Umbilical cord (tissue), 1 donor: ENCODE measurements at regions not wholly inside any gene's neighbourhood (a gene's known extent, or its start where the extent isn't known, plus 50 kb on each side); places are given as distances from the start of the nearest gene placed in this dataset.
"Not testable (repeated sequence)": the region's sequence is repeated elsewhere in the genome, so short reads cannot be mapped to it uniquely, and the experiment has no call there.

ENCODE experiments used
- DNase-seq: peaks from one replicate; pipeline ENCODE4 v3.0.0-alpha.2; 2015; ENCODE audit warnings: low spot score

DNA sequence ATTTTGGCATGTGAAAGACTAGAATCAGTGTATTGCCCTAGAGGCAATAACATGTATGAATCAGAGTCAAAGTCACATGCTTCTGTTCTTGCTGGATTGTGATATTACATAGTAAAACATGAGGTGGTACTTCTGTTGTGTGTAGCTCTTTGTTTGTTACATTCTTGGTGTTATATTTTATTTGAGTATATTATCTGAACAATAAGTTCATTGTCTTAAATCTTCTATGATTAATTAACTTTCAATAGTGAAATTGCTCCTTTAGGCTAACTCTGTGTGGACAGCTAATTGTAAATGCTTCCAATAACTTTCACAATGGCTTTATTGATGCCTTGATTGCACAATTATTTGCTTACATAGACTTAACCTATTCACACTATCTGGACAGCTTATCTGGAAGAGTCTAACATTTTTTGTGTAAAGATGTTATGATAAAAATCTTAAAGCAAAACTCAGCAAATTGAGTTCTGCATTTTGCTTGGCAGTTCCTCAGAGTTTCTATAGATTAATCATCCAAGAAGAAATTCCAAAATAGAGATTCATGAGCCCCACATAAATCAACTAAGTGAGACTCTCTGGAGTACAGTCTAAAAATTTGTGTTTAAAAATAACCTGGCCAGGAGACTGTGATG is 239.6 kb upstream of the TUSC1 start:
- DNase-seq = peak; percentile 28

DNA sequence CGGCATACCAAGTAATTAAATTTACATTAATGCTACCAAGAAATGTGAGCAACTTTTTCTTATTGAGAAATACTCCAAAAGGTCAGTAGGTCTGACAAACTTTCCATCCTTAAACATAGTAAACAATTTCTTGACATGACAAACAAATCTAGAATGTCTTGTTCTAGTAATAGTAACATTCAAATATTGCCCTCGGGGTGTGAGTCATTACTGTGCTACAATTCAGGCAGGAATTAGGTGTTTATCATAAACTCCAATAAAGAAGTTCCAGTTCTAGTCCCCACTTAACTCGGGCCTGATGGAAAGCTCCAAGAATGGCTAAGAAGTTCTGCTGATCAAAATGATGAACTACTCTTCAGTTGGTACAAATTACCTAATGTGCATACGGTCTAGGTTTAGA is 235.6 kb upstream of the TUSC1 start:
- DNase-seq = no peak

DNA sequence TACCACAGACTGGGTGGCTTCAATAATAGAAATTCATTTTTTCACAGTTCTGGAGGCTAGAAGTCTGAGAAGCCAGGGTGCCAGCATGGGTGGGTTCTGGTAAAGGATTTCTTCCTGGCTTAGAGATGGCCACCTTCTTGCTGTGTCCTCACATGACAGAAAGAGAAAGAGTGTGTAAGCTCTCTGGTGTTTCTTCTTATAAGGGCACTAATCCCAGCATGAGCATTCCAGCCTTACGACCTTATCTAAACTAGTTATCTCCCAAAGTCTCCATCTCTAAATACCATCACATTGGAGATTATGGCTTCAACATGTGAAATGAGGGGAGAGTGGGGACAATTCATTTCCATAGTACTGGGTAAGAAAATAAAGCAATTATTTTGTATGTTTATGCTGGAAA is 226.5 kb upstream of the TUSC1 start:
- no peak for DNase-seq

DNA sequence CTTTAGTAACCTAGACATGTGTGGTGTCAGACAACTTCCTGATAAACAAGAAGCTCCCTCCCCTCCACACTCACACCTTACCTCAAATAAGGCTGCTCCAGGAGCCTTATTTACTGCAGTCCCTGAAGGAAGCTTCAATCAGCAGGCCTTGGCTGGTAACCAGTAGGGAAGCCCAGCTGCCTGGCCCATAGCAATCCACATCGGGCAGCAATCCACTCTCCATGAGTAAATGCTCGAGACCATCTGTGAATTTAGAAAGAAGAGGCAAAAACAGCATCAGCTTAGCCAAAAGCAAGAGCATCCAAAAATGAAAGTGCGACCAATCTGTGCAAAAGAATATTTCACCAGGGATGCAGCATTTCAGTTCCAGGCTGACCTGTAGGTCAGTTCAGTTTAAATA is 213.3 kb upstream of the TUSC1 start:
- no peak for DNase-seq

DNA sequence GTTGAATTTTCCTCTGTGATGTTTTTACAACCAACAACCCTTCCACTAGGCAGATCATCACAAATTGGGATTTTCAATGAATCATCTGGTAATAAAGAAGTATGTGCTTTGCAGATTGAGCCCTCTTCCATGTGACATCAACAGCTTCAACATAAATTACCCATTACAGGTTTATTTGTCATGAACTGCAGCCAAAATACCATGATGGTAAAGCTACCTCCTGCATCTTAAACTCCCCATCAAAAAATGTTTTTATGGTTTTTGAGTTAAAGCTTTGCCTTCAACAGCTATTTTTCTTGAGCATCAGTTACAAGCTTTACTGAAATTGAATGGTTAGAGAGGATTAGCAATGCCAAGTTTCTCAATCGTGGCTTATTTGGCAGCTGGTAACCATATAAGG is 211.4 kb upstream of the TUSC1 start:
- peak; percentile 27 for DNase-seq

DNA sequence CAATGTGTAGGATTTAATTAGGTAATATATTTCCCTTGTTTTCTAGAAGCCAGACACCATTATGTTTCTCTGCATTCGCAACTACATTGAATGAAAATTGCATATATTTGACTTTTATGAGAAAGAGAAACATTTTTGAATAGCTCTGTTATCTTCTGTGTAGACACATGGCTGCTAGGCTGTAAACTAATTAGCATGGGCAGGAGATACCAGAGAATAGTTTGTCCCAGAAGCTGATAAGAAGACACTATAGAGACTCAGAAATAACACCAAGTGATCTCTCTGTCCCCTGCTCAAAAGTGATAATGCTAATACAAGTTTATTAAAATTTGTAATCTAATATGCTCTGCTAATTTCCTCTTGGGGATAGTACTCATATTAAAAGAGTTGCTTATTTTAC is 198.0 kb upstream of the TUSC1 start:
- no peak for DNase-seq

DNA sequence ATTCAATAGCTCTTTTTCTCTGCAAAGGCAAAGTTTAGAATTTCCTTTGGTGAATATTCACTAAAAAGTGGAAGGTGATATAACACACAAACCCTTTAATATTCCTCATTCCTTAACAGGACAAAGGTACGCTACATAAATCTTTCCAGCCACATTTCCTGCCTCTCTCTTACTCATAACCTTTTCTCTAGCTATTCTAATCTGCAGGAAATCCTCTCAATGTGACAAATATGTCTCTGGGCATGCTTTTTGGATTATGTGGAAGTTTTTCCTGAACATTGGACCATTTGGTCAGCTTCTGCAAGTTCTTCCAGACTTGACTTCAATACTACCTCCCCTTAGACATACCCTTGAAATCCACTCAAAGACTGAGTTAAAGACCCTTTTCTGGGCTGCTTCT is 186.3 kb upstream of the TUSC1 start:
- no peak for DNase-seq

DNA sequence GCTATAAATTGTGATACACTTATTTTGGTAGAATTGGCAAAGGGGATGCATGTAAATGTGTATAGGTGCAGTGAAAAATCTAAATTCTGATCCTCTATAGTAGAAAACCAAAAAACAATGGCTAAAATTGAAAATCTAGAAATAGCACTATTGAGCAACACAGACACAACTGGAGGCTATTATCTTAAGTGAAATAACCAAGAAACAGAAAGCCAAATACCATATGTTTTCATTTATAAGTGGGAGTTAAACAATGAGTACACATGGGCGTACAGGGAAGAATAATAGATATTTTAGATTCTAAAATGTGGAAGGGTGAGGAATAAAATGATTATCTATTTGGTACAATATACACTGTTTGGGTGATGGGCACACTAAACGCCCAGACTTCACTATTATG is 183.2 kb upstream of the TUSC1 start:
- DNase-seq = no peak

DNA sequence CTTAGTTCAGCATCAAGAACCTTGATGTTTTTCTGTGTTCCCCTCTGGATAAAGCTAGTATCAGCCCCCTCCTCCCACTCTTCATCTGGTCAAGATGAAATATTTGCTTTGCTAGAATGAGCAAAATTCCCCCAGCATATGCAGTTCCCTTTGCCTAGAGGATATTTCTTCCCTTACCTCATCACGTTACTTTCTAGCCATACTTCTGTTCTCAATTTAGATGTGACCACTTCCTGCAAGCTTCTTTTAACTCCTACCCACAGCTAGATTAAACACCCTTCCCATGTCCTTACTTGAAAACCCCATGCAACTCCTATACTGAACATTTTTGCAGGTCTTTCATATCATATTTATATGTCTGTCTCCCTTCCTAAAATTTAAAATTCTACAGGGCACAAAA is 178.9 kb upstream of the TUSC1 start:
- DNase-seq = no peak

DNA sequence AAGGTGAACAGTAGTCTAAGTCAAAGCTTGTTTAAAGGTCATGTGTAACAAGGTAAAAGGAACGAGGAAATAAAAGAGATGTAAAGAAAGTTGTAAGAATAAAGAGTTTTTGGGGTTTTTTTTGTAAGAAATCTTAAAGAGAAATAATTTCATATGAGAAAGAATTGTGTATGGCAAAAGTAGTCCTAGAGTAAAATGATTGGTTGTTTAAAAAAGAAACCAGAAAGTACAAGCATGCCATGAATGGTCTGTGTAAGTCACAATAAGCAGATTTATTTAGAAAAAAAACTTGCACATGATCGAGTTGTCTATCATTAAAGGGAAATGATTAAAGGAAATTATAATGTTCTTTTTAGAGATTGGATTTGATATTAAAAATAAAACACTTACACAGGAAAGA is 172.6 kb upstream of the TUSC1 start:
- DNase-seq = no peak

DNA sequence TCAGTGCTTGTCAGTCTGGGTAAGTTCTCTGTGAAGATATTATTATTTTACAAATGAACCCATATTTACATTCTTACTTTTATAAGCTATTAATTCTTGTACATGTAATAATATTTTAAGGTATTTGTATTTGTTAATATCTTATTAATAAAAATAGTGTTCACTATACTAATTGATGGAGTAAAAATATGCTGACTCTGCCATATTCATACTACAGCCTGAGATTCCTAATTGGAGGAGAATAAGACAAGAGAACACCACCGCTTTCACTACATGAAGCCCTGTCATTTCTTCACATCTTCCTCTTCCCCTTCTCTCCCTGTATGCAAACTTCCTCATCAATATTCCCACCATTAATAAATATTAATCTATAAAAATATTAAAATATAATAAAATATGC is 167.6 kb upstream of the TUSC1 start:
- DNase-seq = no peak

DNA sequence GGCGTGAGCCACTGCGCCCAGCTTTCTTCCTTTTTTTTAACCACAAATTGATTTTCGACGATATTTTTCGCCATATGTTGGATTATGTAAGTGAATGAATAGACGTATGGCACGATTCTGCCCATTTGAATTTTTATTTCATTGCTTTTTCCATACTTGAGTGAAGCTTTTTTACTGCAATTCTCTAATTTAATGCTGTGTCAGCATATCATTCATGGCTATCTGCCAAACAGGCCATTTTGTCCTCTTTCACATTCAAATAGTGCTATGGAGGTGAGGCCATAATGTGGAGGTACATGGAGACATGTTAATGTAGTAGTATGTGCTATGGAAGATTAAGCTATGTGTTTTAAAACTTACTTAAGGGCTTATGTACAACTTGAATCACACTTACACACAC is 152.1 kb upstream of the TUSC1 start:
- DNase-seq = no peak

DNA sequence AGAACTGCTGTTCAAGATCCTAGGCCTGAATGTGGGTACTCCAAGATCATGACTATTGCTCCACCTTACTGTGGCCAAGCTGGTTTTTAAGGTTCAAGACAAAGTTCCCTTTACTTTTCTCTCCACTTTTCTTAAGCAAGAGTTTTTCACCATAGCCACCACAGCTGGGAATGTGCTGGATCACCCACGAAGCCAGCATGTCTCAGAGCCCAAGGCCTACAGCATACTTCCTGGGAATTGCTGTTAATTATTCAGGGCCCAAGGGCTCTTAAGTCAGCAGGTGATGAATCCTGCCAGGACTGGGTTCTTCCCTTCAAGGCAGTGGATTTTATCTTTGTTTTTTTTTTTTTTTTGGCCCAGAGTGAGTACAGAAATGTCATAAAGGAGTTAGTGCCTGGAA is 149.4 kb upstream of the TUSC1 start:
- no peak for DNase-seq

DNA sequence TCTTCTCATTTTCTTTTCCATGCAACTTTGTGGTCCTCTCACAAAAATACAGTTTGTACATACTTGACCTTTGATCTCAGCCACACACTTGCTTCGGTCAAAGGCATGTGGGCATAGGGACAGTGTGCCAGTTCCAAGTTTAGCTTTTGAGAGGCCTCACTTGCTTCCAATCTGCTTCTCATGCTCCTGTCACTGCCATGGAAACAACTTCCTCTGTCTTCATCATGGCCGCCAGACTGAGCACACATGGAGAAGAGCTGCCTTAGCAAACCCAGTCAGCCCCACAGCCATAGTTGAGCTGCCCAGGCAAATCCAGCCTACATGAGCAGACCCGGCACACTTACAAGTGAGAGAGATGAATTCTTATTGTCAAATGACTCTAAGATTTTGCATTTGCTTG is 138.2 kb upstream of the TUSC1 start:
- DNase-seq = no peak

DNA sequence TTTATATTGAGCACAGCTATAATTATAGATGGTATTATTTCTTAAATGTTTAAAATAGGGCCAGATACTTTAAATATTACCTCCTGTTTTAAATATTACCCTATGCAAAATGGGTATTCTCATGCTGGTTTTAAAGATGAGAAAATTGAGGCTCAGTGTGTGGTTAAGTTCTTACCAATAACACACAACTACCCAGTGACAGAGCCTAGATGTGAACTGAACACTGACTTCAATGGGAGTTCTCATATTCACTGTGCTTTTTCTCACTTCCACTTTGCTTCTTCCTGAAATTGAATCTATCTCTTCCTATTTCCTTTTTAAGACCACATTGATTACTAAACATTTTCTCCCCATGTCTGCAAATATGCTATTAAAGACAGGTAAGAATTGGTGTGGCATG is 135.8 kb upstream of the TUSC1 start:
- DNase-seq = no peak

DNA sequence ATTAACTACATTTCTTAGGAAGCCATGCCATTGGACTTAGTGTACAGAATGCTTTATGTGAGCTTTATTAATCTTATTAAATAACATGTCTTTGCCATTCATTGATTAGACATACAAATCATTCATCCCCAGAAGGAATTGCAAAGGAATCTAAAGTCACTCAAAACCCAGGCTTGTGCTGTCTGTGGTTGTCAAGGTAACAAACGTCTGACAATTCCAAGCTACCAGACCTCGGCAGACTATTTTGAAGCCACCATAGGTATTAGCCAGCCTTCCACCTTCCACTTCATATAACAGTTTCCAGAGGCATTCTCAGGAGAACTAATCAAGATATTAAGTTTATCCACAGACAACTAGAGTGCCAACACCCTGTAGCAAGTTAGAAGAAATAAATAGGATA is 135.2 kb upstream of the TUSC1 start:
- DNase-seq = no peak

DNA sequence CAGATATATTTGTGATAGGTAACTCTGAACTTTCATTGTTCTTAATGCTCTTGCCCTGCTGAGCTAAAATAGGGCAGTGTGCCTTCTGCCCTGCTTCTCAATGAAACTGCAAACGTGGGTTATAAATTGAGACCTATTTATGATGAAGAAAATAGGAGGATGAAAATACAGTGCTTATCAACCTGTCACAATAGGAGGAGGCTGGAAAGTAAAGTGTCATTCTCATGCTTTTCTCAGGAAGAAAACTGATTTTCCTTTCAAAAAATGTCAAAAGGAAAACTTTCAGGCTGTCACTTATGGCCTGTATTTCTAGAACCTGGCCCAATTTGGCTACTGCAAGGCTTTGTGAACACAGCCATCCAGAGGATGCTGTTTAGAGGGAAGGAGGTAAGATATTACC is 130.3 kb upstream of the TUSC1 start:
- DNase-seq = no peak

DNA sequence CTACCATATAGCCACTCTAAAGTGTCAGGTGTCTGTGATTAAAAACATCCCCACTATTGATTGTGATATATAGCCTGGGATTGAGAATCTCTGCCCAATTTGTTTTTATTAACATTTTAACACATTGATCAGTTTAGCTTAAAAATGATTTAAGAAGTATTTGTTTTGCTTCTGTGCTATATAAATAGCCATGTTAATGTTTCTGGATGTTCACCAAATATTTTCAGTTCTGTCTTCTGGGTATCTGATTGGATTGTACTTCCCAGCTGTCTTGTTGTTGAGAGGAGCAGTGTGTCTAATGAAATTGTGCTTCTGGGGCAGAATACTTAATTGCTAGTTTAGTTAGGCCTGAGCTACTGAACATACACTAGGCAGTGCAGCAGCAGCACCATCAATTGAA is 126.6 kb upstream of the TUSC1 start:
- DNase-seq = no peak

DNA sequence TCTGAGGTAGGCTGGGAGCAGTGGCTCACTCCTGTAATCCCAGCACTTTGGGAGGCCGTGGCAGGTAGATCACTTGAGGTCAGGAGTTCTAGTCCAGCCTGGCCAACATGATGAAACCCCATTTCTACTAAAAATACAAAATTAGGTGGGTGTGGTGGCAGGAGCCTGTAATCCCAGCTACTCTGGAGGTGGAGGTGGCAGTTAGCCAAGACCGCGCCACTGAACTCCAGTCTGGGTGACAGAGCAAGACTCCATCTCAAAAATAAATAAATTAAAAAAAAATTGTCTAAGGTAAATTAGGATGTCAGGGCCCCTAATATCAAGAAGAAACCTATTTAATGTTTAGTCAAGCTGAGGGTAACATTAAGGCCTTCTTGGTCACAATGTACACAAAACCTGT is 123.7 kb upstream of the TUSC1 start:
- not testable (repeated sequence) for DNase-seq

DNA sequence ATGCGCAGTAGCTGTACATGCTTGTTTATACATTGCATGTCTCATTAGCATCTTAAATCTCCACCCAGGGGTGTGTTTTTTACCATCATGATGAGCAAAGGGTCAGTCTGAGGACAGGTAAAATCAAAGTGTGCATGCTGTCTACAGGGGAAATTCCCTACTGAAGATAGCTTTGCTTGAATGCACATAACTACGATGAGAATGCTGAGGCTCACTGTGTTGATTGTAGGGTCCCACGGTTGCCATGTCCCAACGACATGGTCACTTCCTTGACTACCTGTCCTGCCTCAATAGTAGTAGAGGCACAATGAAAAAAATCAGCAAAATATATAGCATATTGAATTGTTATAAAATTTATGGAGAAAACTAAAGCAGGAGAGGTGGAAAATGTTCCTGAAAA is 95.6 kb upstream of the TUSC1 start:
- DNase-seq = no peak

DNA sequence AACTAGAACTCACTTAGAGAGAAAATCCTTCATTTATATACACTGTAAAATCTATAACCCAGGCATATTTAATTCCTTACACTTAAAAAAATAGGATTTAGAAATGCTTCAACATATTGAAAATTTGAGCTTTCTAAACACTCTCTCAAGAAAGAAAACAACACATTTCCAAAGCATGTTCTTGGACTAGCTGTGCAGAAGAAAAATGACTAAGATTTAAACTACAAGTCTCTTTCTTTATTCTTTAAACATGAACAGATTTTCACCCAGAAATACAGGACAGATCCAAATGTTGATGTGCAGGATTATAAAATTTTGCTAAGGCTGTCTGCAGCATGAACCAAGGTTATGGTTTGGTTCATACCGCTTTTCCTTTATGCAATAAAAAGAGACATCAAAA is 77.7 kb upstream of the TUSC1 start:
- DNase-seq = no peak

DNA sequence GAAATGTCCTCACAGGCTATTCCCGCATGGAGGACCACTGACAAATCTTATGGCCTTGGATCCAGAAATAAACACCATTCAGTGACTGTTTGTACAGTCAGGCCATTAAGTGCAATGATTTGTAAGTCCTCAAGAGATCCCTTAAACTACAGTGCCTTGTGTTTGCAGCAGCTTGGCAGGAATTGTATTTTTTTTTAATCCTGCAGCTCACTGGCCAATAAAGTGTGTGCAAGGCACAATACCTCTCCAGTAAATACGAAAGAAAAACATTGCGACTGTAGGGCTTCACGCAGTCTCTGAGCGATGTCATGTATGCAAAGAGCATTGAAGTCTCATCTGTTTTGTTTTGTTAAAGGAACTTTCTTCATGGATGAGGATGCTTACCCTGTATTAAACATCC is 74.2 kb upstream of the TUSC1 start:
- DNase-seq = no peak

DNA sequence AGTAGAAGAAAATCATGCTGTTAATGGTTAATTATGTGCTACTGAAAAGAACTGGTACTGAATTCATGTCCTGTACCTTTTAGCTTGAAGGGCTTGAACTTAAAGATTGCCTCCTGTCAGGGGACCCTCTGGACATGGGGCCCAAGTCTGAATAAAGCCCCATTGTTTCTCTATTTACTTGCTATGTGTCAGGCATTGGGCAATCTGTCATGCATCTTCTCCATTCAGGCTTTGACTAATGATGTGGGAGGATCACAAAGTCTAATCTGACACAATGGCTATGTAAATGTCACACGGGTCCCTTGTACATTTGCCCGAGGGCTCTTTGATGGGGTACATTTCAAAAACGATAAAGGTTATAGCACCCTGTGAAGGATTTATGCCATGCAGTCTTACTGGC is 64.0 kb upstream of the TUSC1 start:
- no peak for DNase-seq

DNA sequence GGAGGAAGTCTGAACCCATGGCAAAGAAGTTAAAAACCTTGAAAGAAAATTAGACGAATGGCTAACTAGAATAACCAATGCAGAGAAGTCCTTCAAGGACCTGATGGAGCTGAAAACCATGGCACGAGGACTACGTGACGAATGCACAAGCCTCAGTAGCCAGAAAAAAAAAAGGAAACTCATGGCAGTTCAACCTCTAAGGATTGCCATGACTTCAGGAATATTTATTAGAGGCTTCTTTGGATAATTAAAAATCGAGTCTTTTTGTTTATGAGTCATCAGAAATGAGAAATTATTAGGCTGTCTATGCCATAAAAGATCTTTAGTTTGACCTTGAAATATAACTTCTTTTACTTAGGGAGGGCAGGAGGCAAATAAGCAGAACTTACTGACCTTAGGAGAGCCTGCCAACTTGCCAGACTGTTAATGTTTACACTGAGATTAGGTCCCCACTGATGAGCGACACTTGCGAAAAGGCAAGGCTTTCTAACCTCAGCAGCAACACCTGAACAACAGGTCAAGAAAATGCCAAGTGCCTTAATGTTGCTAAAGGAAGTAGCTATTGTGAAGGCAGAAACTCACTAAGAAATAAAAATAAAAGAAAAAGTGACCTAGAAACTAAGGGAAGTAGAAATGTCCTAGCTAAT is 55.2 kb upstream of the TUSC1 start:
- DNase-seq = no peak
